ENCODE measurements at regions not wholly inside any gene's neighbourhood (a gene's known extent, or its start where the extent isn't known, plus 50 kb on each side); places are given as distances from the start of the nearest gene placed in this dataset.

DNA sequence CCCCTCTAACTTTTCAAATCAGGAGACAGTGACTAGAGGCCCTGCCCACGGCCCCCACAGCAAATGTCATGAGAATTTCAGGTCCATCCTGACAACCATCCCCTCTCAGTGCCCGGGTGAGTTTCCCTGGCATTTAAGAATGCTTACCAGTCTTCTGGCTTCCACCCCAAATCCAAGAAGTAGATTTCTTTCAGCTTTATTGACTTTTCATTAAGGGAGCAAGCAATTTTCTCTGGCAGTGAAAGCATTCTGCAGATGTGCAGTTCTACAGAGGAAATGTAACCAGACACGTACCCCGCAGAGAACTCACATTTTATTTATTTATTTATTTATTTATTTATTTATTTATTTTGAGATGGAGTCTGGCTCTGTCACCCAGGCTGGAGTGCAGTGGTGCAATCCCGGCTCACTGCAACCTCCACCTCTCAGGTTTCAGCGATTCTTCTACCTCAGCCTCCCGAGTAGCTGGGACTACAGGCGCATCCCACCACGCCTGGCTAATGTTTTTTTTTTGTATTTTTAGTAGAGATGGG, 120.9 kb upstream of the KCTD7 start:
- Mint-ChIP-seq H3K9me3 (ENCODE audit: low read depth) (no peaks in the 10 kb centered on the region), H3K27me3 (ENCODE audit: low read depth) (no peaks in the 10 kb centered on the region), H3K4me1 (ENCODE audit: low read depth) (no peaks in the 10 kb centered on the region), H3K27ac (ENCODE audit: unreplicated experiment) (no peak overlapping the region), H3K4me3 (ENCODE audit: unreplicated experiment) (no peak overlapping the region), H3K36me3 (ENCODE audit: low read depth) (no peaks in the 10 kb centered on the region)
- DNase-seq (ENCODE audit: low spot score): no peak
- TF ChIP-seq, protein P1, sequence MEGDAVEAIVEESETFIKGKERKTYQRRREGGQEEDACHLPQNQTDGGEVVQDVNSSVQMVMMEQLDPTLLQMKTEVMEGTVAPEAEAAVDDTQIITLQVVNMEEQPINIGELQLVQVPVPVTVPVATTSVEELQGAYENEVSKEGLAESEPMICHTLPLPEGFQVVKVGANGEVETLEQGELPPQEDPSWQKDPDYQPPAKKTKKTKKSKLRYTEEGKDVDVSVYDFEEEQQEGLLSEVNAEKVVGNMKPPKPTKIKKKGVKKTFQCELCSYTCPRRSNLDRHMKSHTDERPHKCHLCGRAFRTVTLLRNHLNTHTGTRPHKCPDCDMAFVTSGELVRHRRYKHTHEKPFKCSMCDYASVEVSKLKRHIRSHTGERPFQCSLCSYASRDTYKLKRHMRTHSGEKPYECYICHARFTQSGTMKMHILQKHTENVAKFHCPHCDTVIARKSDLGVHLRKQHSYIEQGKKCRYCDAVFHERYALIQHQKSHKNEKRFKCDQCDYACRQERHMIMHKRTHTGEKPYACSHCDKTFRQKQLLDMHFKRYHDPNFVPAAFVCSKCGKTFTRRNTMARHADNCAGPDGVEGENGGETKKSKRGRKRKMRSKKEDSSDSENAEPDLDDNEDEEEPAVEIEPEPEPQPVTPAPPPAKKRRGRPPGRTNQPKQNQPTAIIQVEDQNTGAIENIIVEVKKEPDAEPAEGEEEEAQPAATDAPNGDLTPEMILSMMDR (IDR thresholded peaks at IDR 0.05): no peak

DNA sequence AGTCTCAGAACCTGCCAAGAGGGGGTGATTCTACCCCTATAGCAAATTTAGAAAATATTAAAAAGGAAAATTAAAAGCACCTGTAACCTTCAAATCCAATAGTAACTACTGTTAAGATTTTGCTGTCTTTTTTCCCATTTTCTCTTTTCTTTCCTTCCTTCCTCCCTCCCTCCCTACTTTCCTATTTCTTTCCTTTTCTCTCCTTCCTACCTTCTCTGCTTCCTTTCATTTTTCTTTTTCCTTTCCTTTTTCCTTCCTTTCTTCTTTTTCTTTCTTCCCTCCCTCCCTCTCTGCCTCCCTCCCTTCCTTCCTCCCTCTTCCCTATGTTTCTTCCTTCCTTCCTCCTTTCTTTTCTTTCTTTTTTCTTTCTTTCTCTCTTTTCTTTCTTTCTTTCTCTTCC, 120.2 kb upstream of the KCTD7 start:
- no peaks in the 10 kb centered on the region for H3K36me3 Mint-ChIP-seq (ENCODE audit: low read depth)
- H3K9me3 Mint-ChIP-seq (ENCODE audit: low read depth): no peaks in the 10 kb centered on the region
- H3K4me1 Mint-ChIP-seq (ENCODE audit: low read depth): no peaks in the 10 kb centered on the region
- TF ChIP-seq, protein P1 (IDR thresholded peaks at IDR 0.05): no peak
- no peak for DNase-seq (ENCODE audit: low spot score)
- no peak overlapping the region for H3K4me3 Mint-ChIP-seq (ENCODE audit: unreplicated experiment)
- no peak overlapping the region for H3K27ac Mint-ChIP-seq (ENCODE audit: unreplicated experiment)
- H3K27me3 Mint-ChIP-seq (ENCODE audit: low read depth): no peaks in the 10 kb centered on the region

DNA sequence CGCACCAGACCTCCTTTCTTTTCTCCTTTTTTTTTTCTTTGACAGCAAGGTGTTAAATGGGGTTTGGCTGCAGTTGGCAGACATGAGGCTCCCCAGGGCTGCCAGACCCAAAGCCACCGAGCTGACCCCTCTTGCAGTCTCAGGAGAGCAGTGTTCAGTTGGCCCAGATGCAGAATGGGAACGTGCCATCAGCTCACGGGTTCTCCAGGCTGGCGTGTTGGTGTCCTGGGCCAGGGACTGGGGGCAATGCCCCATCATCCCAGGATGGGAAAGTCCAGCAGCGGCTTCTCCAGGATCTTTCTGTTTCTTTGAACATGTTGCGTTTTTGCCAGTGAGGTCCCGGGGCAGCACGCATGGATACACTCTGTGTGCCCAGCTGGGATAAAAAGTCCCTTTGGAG, 114.6 kb upstream of the KCTD7 start:
- no peak overlapping the region for H3K27ac Mint-ChIP-seq (ENCODE audit: unreplicated experiment)
- H3K36me3 Mint-ChIP-seq (ENCODE audit: low read depth): no peaks in the 10 kb centered on the region
- H3K9me3 Mint-ChIP-seq (ENCODE audit: low read depth): no peaks in the 10 kb centered on the region
- TF ChIP-seq, protein P1 (IDR thresholded peaks at IDR 0.05): no peak
- no peak for DNase-seq (ENCODE audit: low spot score)
- H3K27me3 Mint-ChIP-seq (ENCODE audit: low read depth): no peaks in the 10 kb centered on the region
- H3K4me1 Mint-ChIP-seq (ENCODE audit: low read depth): no peaks in the 10 kb centered on the region
- no peak overlapping the region for H3K4me3 Mint-ChIP-seq (ENCODE audit: unreplicated experiment)

DNA sequence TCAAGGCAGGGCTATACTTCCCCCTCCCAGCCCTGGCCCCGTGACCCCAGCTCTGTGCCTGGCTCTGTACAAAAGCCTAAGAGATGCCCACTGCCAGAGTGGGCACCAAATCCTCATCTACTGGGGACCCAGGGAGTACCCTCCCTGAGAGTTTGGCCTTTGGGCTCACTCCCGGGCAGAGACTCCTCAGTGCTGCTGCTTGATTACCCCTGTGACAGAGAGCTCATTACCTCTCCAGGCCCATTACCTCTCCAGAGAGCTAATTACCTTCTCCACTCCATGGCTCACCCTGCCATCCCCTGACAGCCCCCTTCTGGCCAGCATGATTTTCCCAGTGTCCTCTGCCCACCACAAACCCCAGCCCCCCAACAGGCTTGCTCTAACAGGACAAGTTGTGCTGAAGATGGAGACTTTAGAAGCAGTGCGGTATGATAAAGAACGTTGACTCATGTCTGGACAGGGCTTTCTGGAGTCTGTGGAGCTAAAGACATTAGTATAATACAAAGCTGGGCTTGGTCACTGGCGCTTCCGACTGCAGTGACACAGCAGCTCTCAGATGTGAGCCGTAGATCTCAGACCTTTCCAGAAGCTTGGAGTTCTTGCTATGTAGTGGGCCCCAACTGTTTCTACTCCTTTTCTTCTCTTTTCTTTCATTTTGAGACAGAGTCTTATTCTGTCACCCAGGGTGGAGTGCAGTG, 111.3 kb upstream of the KCTD7 start:
- no peak for DNase-seq (ENCODE audit: low spot score)
- no peak overlapping the region for H3K27ac Mint-ChIP-seq (ENCODE audit: unreplicated experiment)
- H3K36me3 Mint-ChIP-seq (ENCODE audit: low read depth): no peaks in the 10 kb centered on the region
- no peaks in the 10 kb centered on the region for H3K27me3 Mint-ChIP-seq (ENCODE audit: low read depth)
- TF ChIP-seq, protein P1 (IDR thresholded peaks at IDR 0.05): no peak
- H3K4me1 Mint-ChIP-seq (ENCODE audit: low read depth): no peaks in the 10 kb centered on the region
- no peaks in the 10 kb centered on the region for H3K9me3 Mint-ChIP-seq (ENCODE audit: low read depth)
- H3K4me3 Mint-ChIP-seq (ENCODE audit: unreplicated experiment): no peak overlapping the region

DNA sequence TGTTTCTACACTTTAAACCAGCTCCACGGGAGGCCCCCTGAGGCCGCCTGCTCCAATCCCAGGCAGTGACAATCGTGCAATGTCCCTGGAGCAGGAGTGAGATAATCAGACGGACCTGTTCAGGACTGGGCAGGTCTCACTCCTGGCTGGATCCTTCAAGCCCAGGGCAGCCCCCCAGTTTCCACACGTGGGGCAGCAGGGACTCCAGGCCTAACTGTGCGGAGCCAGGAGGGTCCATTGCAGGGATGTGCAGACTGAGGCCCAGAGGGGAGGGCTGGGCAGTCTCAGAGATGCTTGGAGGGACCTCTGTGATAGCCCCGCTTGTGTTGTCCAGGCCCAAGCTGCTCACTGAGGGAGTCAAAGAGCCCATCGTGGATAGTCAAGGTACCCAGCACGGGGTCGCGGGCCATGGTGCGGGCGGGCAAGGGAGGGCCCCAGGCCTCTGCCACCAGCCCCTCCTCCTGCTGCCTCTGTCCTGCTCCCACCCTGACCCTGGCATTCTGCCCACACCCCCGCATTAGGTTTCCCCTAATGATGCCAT, 110.5 kb upstream of the KCTD7 start:
- TF ChIP-seq, protein P1 (IDR thresholded peaks at IDR 0.05): no peak
- no peaks in the 10 kb centered on the region for H3K27me3 Mint-ChIP-seq (ENCODE audit: low read depth)
- DNase-seq (ENCODE audit: low spot score): no peak
- H3K36me3 Mint-ChIP-seq (ENCODE audit: low read depth): no peaks in the 10 kb centered on the region
- H3K9me3 Mint-ChIP-seq (ENCODE audit: low read depth): no peaks in the 10 kb centered on the region
- H3K4me3 Mint-ChIP-seq (ENCODE audit: unreplicated experiment): no peak overlapping the region
- H3K4me1 Mint-ChIP-seq (ENCODE audit: low read depth): no peaks in the 10 kb centered on the region
- H3K27ac Mint-ChIP-seq (ENCODE audit: unreplicated experiment): no peak overlapping the region
